IMR-90 (cell line): ENCODE measurements at regions not wholly inside any gene's neighbourhood (a gene's known extent, or its start where the extent isn't known, plus 50 kb on each side); places are given as distances from the start of the nearest gene placed in this dataset.

Source experiments
- ATAC-seq: fragments of 200-7000 bp; cut with Tn5 transposase; 2 replicates; pipeline ENCODE4 v1.9.1; 2020; ENCODE audit warnings: low read depth, mild to moderate bottlenecking, moderate library complexity
- BruUV-seq: library from RNA; stranded (reverse); fragments of 400-500 nt; replicated peaks from 2 replicates; lab custom pipeline; 2021; lab: Mats Ljungman, UMichigan
- CTCF ChIA-PET: fragments of 300-600 bp; formaldehyde crosslinking; extraction: SDS; loops from one replicate; lab custom pipeline; 2021; ENCODE audit warnings: antibody characterized with exemption; lab: Yijun Ruan, JAX
- POLR2A ChIA-PET: fragments of 300-600 bp; sonication (Branson Sonifier 250); formaldehyde crosslinking; loops from one replicate; lab custom pipeline; 2022; ENCODE audit warnings: antibody characterized with exemption; ENCODE audit not compliant: unreplicated experiment; lab: Charles Lee
- DNase-seq: peaks from one replicate; pipeline ENCODE4 v3.0.0; 2013
- H2AFZ ChIP-seq: replicated peaks from 2 replicates; pipeline ENCODE3; 2013; ENCODE audit warnings: low read length, mild to moderate bottlenecking; ENCODE audit not compliant: poor library complexity
- H2AK5ac ChIP-seq: 2 replicates; pipeline ENCODE4 v1.6.1; 2013; ENCODE audit warnings: low read depth, low read length, inconsistent platforms
- H2AK9ac ChIP-seq: replicated peaks from 2 replicates; pipeline ENCODE3; 2013; ENCODE audit warnings: mild to moderate bottlenecking, low read depth, low read length, moderate library complexity; ENCODE audit not compliant: poor library complexity
- H2BK120ac ChIP-seq: 2 replicates; pipeline ENCODE4 v1.6.1; 2013; ENCODE audit warnings: low read depth, low read length, inconsistent platforms
- H2BK15ac ChIP-seq: 3 replicates; pipeline ENCODE4 v1.6.1; 2013; ENCODE audit warnings: low read depth, low read length, inconsistent platforms
- H2BK20ac ChIP-seq: 2 replicates; pipeline ENCODE4 v1.6.1; 2013; ENCODE audit warnings: low read depth, mild to moderate bottlenecking, inconsistent platforms, low read length, moderate library complexity
- H2BK5ac ChIP-seq: 2 replicates; pipeline ENCODE4 v1.6.1; 2013; ENCODE audit warnings: mild to moderate bottlenecking, low read depth, low read length, inconsistent platforms; ENCODE audit not compliant: poor library complexity, severe bottlenecking
- H3K14ac ChIP-seq: replicated peaks from 2 replicates; pipeline ENCODE4 v1.6.1; 2013; ENCODE audit warnings: low read depth, low read length, inconsistent platforms
- H3K18ac ChIP-seq: 2 replicates; pipeline ENCODE4 v1.6.1; 2013; ENCODE audit warnings: low read depth, low read length, control low read depth
- H3K23ac ChIP-seq: 2 replicates; pipeline ENCODE4 v1.6.1; 2013; ENCODE audit warnings: low read depth, low read length, inconsistent platforms
- H3K27ac ChIP-seq: 2 replicates; pipeline ENCODE4 v1.5.1; 2013; ENCODE audit warnings: mild to moderate bottlenecking, control low read depth, low read length; ENCODE audit not compliant: insufficient read depth
- H3K27me3 ChIP-seq: 2 replicates; pipeline ENCODE4 v1.6.1; 2013; ENCODE audit warnings: low read length; ENCODE audit not compliant: control insufficient read depth, insufficient read depth
- H3K36me3 ChIP-seq: 2 replicates; pipeline ENCODE4 v1.6.1; 2013; ENCODE audit warnings: low read length, mixed read lengths; ENCODE audit not compliant: control insufficient read depth, insufficient read depth
- H3K4ac ChIP-seq: 2 replicates; pipeline ENCODE4 v1.6.1; 2013; ENCODE audit warnings: low read depth, low read length, inconsistent platforms
- H3K4me1 ChIP-seq: 2 replicates; pipeline ENCODE4 v1.6.1; 2013; ENCODE audit warnings: low read length, mixed read lengths; ENCODE audit not compliant: control insufficient read depth, insufficient read depth
- H3K4me2 ChIP-seq: 2 replicates; pipeline ENCODE4 v1.6.1; 2013; ENCODE audit warnings: low read depth, mild to moderate bottlenecking, control low read depth, low read length, moderate library complexity
- H3K4me3 ChIP-seq: 2 replicates; pipeline ENCODE4 v1.5.1; 2013; ENCODE audit warnings: low read depth, mild to moderate bottlenecking, control low read depth, low read length, moderate library complexity; ENCODE audit not compliant: insufficient read depth
- H3K56ac ChIP-seq: 2 replicates; pipeline ENCODE4 v1.6.1; 2013; ENCODE audit warnings: low read length, inconsistent platforms; ENCODE audit not compliant: insufficient read depth; ENCODE audit errors: extremely low read depth
- H3K79me1 ChIP-seq, 2 experiments: 2 replicates each; pipeline ENCODE4 v1.6.1; 2013; ENCODE audit warnings: low read length in 2 of 2, inconsistent platforms in 1 of 2, low read depth in 1 of 2
- H3K9ac ChIP-seq: 2 replicates; pipeline ENCODE4 v1.6.1; 2013; ENCODE audit warnings: low read depth, low read length, control low read depth
- H3K9me1 ChIP-seq: 2 replicates; pipeline ENCODE4 v1.6.1; 2013; ENCODE audit warnings: low read length, inconsistent platforms; ENCODE audit not compliant: insufficient read depth
- H3K9me3 ChIP-seq: 2 replicates; pipeline ENCODE4 v1.6.1; 2013; ENCODE audit warnings: low read length; ENCODE audit not compliant: control insufficient read depth, insufficient read depth
- H4K20me1 ChIP-seq: 2 replicates; pipeline ENCODE4 v1.6.1; 2013; ENCODE audit warnings: low read length, inconsistent platforms; ENCODE audit not compliant: insufficient read depth
- H4K5ac ChIP-seq: 2 replicates; pipeline ENCODE4 v1.6.1; 2013; ENCODE audit warnings: mild to moderate bottlenecking, low read depth, low read length, control low read depth
- H4K8ac ChIP-seq, 2 experiments: 2 replicates each; pipeline ENCODE4 v1.6.1; 2013; ENCODE audit warnings: low read depth in 2 of 2, low read length in 2 of 2, control low read depth in 1 of 2, inconsistent platforms in 1 of 2
- H4K91ac ChIP-seq: 2 replicates; pipeline ENCODE4 v1.6.1; 2013; ENCODE audit warnings: low read depth, low read length, inconsistent platforms; ENCODE audit not compliant: insufficient read depth
- BHLHE40 ChIP-seq: fragments of 150-350 bp; IDR thresholded peaks from 2 replicates; pipeline ENCODE4 v1.6.1; 2016; ENCODE audit warnings: mild to moderate bottlenecking, low read depth, low read length
- CEBPB ChIP-seq: IDR thresholded peaks from 2 replicates; pipeline ENCODE4 v1.6.1; 2012; ENCODE audit warnings: low read depth, low read length, improper control_type of control experiment
- CHD1 ChIP-seq: IDR thresholded peaks from 2 replicates; pipeline ENCODE4 v1.6.1; 2012; ENCODE audit warnings: low read depth, low read length, improper control_type of control experiment
- ELK1 ChIP-seq: fragments of 150-350 bp; IDR thresholded peaks from 2 replicates; pipeline ENCODE4 v1.6.1; 2016; ENCODE audit warnings: low read depth, mild to moderate bottlenecking, low read length, moderate library complexity, borderline replicate concordance
- FOS ChIP-seq: fragments of 150-350 bp; IDR thresholded peaks from 2 replicates; pipeline ENCODE4 v1.6.1; 2016; ENCODE audit warnings: low read depth, low read length
- MAFK ChIP-seq: IDR thresholded peaks from 2 replicates; pipeline ENCODE4 v1.6.1; 2012; ENCODE audit warnings: low read depth, low read length, improper control_type of control experiment
- MAZ ChIP-seq: IDR thresholded peaks from 2 replicates; pipeline ENCODE4 v1.6.1; 2012; ENCODE audit warnings: low read depth, mild to moderate bottlenecking, low read length, improper control_type of control experiment, moderate library complexity, borderline replicate concordance
- MXI1 ChIP-seq: IDR thresholded peaks from 2 replicates; pipeline ENCODE4 v1.6.1; 2012; ENCODE audit warnings: low read depth, mild to moderate bottlenecking, low read length, moderate library complexity, borderline replicate concordance
- NFE2L2 ChIP-seq: fragments of 150-350 bp; IDR thresholded peaks from 2 replicates; pipeline ENCODE4 v1.6.1; 2016; ENCODE audit warnings: low read depth, mild to moderate bottlenecking, low read length
- POLR2A ChIP-seq: IDR thresholded peaks from 2 replicates; pipeline ENCODE4 v1.6.1; 2012; ENCODE audit warnings: mild to moderate bottlenecking, low read depth, low read length
- RAD21 ChIP-seq: IDR thresholded peaks from 2 replicates; pipeline ENCODE4 v1.6.1; 2012; ENCODE audit warnings: low read length, improper control_type of control experiment
- RCOR1 ChIP-seq: IDR thresholded peaks from 2 replicates; pipeline ENCODE4 v1.6.1; 2012; ENCODE audit warnings: mild to moderate bottlenecking, low read length, improper control_type of control experiment; ENCODE audit not compliant: insufficient replicate concordance
- RFX5 ChIP-seq: IDR thresholded peaks from 2 replicates; pipeline ENCODE4 v1.8.0; 2012; ENCODE audit warnings: low read depth, mild to moderate bottlenecking, low read length, moderate library complexity
- SMC3 ChIP-seq: fragments of 150-350 bp; IDR thresholded peaks from 2 replicates; pipeline ENCODE4 v1.6.1; 2016; ENCODE audit warnings: low read depth, mild to moderate bottlenecking, antibody characterized with exemption, low read length, moderate library complexity
- WGBS, 2 experiments: methylation state at CpG; one replicate each; pipeline versions ENCODE4 v1.1.5 to v1.1.7; 2013; ENCODE audit warnings: missing lambda C conversion rate in 2 of 2; ENCODE audit not compliant: insufficient read length in 1 of 2; ENCODE audit errors: extremely low coverage in 2 of 2; 5-methylcytosine and 5-hydroxymethylcytosine counted together
- dilution Hi-C: fragments of 300-500 bp; cut with HindIII; formaldehyde crosslinking; loops from one replicate; pipeline ENCODE4 v1.14.3; 2018; ENCODE audit warnings: low sequenced_read_pairs; ENCODE audit not compliant: unreplicated experiment
- in situ Hi-C: fragments of 300-500 bp; cut with MboI; formaldehyde crosslinking; loops from 3 replicates; pipeline ENCODE4 v1.14.3; 2019; ENCODE audit warnings: low sequenced_read_pairs, inconsistent platforms, mixed read lengths
- intact Hi-C: fragments of 100-400 bp; cut with micrococcal nuclease; formaldehyde crosslinking; loops from 2 replicates; pipeline ENCODE4 v1.10.0; 2022
- TF ChIP-seq, protein P1 (sequence below): fragments of 150-350 bp; IDR thresholded peaks from 2 replicates; pipeline ENCODE4 v1.6.1; 2017; ENCODE audit warnings: mild to moderate bottlenecking, antibody characterized with exemption, low read length, low read depth
- TF ChIP-seq, protein P2 (sequence below): conservative IDR thresholded peaks from 2 replicates; pipeline ENCODE4 v1.5.1; 2012; ENCODE audit warnings: mild to moderate bottlenecking, low read depth, low read length, improper control_type of control experiment

DNA sequence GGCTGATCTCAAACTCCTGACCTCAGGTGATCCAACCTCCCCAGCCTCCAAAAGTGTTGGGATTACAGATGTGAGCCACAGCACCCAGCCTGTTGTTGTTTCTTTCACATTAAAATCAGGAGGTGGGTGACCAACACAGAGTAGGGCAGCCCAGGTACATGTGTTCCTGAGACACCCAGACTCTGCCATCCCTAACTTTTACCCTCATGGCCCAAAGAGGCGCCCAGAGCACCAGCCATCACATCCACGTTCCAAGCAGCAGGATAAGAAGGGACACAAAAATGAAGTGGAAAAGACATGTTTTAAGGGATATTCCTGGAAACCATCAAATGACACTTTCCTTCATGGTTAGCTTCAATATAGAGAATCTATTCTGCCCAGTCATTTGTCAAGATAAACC, 159.6 kb upstream of the KLF6 start:
- ChIA-PET CTCF (interaction anchor here (0.6 to 0.7 kb wide), 2 partner anchors 50 to 138 kb away, joined by 3 to 4 read pairs; no protein-coding TSS in a partner anchor), POLR2A (interaction anchor here (0.6 to 0.8 kb wide), 2 partner anchors 159 to 186 kb away, joined by 3 to 5 read pairs; partner anchors contain the start of gene KLF6)
- TF ChIP-seq ELK1 (no peak), NFE2L2 (no peak), CEBPB (no peak), CHD1 (no peak), MXI1 (no peak), MAFK (no peak), MAZ (no peak), POLR2A (no peak), BHLHE40 (no peak), RCOR1 (no peak), SMC3 (no peak), FOS (no peak), RFX5 (no peak), RAD21 (no peak)
- TF ChIP-seq, protein P1, sequence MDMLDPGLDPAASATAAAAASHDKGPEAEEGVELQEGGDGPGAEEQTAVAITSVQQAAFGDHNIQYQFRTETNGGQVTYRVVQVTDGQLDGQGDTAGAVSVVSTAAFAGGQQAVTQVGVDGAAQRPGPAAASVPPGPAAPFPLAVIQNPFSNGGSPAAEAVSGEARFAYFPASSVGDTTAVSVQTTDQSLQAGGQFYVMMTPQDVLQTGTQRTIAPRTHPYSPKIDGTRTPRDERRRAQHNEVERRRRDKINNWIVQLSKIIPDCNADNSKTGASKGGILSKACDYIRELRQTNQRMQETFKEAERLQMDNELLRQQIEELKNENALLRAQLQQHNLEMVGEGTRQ = no peak
- TF ChIP-seq, protein P2, sequence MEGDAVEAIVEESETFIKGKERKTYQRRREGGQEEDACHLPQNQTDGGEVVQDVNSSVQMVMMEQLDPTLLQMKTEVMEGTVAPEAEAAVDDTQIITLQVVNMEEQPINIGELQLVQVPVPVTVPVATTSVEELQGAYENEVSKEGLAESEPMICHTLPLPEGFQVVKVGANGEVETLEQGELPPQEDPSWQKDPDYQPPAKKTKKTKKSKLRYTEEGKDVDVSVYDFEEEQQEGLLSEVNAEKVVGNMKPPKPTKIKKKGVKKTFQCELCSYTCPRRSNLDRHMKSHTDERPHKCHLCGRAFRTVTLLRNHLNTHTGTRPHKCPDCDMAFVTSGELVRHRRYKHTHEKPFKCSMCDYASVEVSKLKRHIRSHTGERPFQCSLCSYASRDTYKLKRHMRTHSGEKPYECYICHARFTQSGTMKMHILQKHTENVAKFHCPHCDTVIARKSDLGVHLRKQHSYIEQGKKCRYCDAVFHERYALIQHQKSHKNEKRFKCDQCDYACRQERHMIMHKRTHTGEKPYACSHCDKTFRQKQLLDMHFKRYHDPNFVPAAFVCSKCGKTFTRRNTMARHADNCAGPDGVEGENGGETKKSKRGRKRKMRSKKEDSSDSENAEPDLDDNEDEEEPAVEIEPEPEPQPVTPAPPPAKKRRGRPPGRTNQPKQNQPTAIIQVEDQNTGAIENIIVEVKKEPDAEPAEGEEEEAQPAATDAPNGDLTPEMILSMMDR = no peak
- H3K9ac ChIP-seq = no peak overlapping the region
- no peak overlapping the region for H3K18ac ChIP-seq
- H2BK20ac ChIP-seq = 0 out of 2 replicates have a peak overlapping the region, but pooled peaks have one; percentile 23
- H2BK15ac ChIP-seq = no peak overlapping the region; the same call in 2 of the 3 replicates
- intact Hi-C loops (no loop called here), dilution Hi-C loops (no loop called here), in situ Hi-C loops (no loop called here)
- no peak overlapping the region for H4K91ac ChIP-seq
- peaks cover 3% of the 10 kb centered on the region; the same call in 1 of the 2 replicates for H3K9me3 ChIP-seq
- H3K4ac ChIP-seq = peak overlapping the region; percentile 15; the same call in 1 of the 2 replicates
- no peak overlapping the region for H3K23ac ChIP-seq
- H3K4me2 ChIP-seq = no peak overlapping the region
- peaks cover 18% of the 10 kb centered on the region for H3K4me1 ChIP-seq
- H2BK120ac ChIP-seq = peak overlapping the region; percentile 31; the same call in 1 of the 2 replicates
- H3K36me3 ChIP-seq = no peaks in the 10 kb centered on the region
- peaks cover 0 to 12% of the 10 kb centered on the region in 2 experiments; a peak in 2 of 4 replicates for H3K79me1 ChIP-seq
- no peak overlapping the region for H2BK5ac ChIP-seq
- no peak for DNase-seq
- H3K4me3 ChIP-seq = no peak overlapping the region
- no peak overlapping the region for H3K27ac ChIP-seq
- H3K56ac ChIP-seq = no peak overlapping the region
- no TSS peak for BruUV-seq
- no peaks in the 10 kb centered on the region for H4K20me1 ChIP-seq
- H2AK9ac ChIP-seq = no peak overlapping the region
- no peak overlapping the region for H4K5ac ChIP-seq
- no peak overlapping the region for H4K8ac ChIP-seq
- H2AFZ ChIP-seq = no peak overlapping the region
- no peaks in the 10 kb centered on the region for H3K27me3 ChIP-seq
- no peak overlapping the region for H3K14ac ChIP-seq
- no CpG with 5 or more reads among the region's 2 CpGs for WGBS, 2 experiments
- H3K9me1 ChIP-seq = peaks cover 17% of the 10 kb centered on the region
- ATAC-seq = no peak
- peak overlapping the region; percentile 83; the same call in 1 of the 2 replicates for H2AK5ac ChIP-seq
